HG02678 (cell line): ENCODE measurements at regions not wholly inside any gene's neighbourhood (a gene's known extent, or its start where the extent isn't known, plus 50 kb on each side); places are given as distances from the start of the nearest gene placed in this dataset.

ENCODE experiments used
- ATAC-seq: cut with Tn5 transposase; IDR thresholded peaks from one replicate; pipeline ENCODE4 v1.9.1; 2021; ENCODE audit warnings: mild to moderate bottlenecking, moderate library complexity; ENCODE audit not compliant: unreplicated experiment

DNA sequence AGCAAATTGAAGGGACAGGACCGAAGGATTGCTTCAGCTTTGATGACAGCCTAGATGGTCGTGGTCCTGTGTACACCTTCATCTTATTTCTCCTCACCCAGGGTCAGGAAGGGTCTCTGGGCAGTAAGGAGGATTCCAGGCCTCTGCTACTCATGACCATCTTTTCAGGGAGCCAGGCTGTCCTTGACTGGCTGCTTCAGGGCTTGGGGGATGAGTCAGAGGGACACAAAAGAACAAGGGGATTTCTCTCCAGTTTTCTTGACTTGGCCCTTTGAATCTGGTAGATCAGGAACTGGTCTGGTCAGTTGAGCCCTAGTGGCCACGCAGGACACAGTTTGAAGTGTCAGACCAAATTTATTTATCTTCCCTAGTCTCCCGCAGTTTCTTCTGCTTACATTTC, 402.1 kb upstream of the CHD6 start:
- ATAC-seq: no peak

DNA sequence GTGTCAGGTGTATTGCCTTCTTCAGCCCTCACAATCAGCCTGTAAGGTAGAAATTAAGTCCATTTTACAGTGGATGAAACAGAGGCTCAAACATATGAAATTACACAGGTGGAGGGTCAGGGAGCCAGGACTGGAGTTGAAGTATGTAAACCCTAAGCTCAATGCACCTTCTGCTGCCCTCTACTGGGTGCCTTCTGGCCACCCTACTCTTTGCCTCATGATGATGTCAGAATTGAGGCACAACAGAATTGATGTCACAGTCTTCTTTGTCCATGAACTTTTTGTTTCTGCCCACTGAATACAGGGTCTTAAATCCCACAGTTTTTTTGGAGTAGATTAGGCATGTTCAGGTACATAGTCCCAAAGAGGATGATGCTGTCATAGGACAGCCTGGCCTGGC, 400.8 kb upstream of the CHD6 start:
- no peak for ATAC-seq

DNA sequence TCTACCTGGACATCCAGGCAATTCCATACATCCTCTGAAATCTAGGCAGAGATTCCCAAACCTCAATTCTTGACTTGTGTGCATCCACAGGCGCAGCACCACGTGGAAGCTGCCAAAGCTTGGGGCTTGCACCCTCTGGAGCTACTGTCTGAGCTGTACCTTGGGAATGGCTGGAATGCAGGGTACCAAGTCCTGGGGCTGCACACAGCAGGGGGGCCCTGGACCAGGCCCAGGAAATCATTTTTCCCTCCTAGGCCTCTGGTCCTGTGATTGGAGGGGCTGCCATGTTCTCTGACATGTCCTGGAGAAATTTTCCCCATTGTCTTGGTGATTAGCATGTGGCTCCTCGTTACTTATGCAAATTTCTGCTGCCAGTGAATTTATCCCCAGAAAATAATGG, 391.9 kb upstream of the CHD6 start:
- no peak for ATAC-seq

DNA sequence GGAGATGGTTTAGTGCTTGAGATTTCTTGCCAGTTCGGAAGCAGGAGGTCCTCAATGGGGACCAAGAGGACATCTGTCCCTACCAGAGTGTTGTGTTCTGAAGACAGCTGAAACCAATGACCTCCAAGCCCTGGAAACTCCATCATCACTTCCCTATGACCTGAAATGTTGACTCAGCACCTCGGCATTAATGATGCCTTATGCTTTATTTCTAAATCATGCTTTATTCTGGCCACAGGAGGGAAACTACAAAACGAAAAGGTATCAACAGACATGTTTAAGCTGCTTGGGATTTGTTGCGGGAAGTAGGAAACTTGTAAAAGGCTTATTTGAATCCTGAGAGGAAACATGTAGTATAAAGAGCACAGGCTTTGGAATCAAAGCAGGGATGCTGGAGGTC, 389.1 kb upstream of the CHD6 start:
- ATAC-seq: no peak

DNA sequence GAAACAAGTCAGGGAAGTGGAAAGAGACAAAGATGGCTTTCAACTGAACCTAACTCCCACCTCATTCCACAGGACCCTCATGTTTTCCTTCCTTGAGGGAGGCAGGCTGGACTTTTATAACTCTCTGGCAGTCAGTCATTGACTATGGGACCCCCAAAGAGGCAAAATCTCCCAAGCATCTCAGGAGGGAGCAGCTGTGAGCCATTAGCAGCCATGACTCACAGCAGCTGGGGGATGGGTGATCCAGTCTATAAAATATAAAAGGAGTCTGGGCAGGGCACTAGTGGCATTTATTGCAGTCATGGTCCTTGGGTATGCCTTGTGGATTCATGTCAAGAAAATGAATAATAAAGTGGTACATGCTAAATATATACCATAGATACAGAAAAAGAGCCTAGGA, 387.0 kb upstream of the CHD6 start:
- ATAC-seq: no peak

DNA sequence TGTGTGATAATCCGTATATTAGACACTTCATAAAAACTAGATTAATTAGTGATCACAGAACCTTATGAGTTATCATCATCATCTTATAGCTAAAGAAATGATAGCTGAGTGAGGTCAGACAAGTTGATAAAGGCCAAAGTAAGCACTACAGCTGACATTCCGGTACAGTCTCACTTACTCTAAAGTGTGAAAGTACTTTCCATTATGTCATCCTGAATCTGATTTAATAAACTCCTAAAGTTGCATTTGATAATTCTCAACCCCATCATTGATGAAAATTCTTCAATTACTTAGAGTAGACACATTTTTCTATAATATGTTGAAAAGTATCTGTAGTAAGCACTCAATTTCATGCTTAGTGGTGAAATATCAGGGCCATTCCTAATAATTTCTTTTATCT, 385.2 kb upstream of the CHD6 start:
- no peak for ATAC-seq

DNA sequence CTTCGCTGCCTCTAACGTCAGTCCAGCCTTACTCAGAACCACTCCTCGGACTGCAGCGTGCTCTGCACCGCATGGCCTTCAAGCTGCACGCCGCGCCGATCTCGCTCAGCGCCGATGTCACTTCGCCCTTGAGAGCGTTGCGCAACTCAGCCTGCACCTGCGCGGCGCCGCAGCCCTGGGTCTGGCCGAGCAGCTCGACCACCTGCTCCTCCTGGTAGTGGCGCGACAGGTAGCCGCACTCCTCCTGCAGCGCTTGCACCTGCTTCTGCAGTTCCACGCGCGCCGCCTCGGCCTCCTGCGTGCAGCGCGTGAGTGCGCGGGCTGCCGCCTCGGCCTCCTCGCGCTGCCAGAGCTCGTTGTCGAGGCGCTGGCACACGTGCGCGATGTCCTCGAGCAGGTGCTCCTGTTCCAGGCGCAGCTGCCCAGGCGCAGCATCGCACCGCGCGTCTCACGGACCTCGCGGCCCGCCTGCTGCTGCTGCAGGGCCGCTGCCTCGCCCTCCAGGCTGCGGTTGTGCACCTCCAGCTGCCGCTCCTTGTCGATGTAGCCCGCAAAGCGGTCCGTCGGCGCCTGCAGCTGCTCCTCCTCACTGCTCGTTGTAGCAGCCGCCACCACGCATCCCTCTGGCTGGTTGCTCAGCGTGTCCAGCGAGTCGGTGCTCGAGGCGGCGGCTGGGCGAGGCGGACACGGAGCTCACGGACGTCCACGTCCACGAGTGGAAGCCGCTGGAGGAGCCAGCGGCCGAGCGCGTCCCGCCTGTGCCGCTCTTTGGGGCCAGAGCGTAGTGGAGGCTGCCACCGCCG, 380.6 kb upstream of the CHD6 start:
- no peak for ATAC-seq

DNA sequence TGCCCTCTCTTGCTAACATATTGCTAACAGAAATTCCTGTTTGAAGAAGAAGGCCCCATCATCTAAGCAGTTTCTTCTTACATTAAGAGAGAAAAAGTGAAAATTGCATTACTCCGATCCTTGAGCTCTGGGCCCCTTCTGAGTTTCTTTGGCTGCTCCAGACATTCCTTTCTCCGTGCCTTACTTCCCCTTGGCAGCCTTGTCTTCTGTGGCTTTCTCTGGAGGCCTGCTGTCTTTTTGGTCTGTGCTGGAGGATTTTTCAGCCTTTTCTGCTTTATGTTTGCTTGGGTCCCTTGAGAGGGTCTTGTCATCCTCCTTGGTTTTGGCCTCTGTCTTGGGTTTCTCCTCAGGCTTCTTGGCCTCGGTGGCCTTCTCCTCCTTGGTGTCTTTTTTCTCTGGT, 378.8 kb upstream of the CHD6 start:
- no peak for ATAC-seq

DNA sequence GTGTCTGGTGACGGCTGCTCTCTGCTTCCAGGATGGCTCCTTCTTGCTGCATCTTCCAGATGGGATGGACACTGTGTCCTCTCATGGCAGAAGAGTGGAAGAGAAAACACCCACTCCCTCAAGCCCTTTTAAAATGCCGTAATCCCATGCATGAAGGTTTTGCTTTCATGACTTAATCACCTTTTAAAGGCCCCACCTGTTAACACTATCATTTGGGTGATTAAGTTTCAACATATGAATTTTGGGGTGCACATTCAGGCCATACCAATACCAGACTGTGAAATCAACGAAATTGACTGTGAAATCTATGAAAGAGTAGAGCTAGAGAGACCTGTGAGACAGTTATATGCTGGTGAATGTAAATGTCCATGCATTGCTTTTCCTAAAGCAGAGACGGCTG, 374.3 kb upstream of the CHD6 start:
- ATAC-seq: no peak

DNA sequence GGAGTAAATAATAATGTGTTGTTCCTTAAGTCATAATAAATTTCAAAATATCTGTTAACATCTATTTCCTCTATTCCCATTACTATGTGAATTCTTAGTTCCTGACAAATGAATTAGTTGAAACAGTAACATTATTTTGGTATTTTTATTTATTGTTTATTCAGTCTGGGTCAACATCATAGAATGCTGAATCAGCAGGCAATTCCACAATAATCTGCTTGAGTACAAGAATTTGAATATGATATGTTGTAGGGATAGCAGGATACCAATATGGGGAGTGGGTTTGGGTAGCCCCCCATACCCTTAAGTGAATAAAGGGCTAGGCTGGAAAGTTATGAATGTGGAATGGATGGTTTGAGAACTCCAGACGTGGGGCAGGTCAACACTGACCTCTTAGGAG, 373.2 kb upstream of the CHD6 start:
- no peak for ATAC-seq

DNA sequence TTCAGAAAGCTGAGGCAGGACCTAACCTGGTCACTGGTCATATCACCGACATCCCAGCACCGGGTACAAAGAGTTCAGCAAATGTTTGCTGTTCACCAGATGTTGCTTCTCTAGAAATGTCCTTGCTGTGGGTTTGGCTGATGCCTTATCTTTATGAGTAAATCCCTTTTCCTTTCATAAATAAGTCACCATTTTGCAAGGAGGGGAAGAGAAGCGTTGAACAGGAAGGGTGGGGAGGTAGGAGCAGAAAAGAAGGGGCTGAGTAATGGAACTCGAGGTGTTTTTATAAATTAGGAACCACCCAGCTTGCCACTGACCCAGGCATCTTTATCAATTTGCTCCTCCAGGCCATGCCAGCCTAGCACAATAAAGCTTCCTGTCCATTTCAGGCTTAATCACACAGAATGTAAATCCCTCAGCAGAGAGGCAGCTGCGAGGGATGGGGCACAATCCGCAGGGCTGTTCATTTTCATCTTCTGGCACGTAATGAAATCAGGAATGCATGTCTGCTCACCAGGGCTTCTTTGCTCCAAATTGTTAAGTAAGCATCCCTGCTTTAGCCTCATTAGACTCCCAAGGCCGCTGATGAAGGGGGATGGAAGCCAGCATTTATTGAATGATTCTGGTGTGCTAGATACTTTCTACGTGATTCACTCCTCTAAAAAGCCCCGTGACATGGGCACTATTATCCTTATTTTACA, 371.9 kb upstream of the CHD6 start:
- no peak for ATAC-seq

DNA sequence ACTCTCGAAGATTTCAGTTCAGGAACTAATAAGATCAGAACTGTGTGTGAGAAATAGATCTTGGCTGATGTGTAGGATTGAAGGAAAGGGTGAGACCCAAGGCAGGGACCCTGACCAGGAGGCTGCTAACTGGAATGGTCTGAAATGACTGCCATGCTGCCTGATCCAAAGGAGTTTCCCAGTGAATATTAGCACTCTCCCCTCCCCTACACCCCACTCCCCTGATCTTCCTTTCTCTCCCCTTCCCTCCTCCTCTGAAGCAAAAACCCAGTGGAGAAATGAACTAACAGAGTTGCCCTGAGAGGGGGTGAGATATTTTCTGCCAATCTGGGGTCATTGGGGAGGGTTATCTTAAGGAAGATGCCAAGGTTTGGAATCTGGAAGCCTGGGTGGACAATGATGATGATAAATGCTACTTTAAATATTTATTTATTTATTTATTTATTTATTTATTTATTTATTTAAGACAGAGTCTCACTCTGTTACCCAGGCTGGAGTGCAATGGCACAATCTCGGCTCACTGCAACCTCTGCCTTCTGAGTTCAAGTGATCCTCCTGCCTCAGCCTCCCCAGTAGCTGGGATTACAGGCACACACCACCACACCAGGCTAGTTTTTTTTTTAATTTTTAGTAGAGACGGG, 371.0 kb upstream of the CHD6 start:
- ATAC-seq: no peak

DNA sequence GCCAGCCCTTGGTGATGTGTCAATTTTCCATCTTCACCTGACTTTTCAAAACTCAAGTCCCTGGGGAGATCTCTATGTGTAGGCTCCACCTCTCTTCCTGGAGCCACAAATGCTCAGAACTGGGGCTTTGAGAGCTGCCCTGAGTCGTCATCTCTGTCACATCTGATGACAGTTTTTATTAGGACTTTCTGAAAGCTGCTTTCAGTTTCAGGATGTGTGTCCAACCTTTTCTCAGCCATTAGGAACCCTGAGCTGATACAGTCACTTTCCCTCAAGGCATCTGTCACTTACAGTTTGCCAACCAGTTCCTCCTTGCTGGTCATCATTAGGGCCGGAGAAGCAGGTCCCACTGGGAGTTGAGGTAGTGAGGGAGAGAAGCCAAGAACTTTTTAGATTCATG, 365.9 kb upstream of the CHD6 start:
- ATAC-seq: no peak

DNA sequence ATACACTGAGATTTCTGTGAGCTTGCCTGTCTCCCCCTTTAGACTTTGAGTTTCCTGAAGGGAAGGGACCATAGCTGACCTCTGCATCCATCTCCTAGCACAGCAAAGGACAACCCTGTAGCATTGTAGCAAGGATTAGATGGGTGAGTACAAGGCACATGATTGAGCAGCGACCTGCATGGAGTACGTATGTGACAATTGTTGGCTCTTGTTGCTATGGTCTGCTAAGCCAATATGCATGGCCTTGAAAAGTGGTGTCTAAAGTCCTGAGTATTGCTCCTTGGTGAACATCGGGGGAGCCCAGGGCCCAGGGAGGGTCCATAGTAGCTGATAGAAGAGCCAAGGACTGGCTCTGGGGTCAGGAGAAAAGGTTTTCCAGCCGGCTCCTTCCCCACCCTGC, 365.0 kb upstream of the CHD6 start:
- ATAC-seq: no peak

DNA sequence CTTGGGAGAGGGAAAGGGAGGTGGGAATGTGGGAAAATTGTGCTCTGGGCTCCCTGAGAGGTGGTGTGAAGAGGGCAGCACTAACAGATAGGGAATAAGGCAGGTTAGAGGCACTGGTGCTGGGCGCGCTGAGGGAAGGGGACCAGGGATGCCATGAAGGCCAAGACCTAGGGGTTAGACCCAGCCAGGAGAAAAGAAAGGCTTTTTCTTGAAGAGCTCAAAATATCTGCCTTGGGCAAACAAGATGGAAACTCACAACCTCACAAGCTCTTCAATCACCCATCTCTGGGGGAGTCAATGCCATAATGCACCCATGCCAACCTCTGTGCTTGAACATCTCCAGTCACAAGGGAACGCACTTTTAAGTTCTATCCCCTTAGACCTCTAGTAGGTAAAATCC, 363.6 kb upstream of the CHD6 start:
- ATAC-seq: no peak

DNA sequence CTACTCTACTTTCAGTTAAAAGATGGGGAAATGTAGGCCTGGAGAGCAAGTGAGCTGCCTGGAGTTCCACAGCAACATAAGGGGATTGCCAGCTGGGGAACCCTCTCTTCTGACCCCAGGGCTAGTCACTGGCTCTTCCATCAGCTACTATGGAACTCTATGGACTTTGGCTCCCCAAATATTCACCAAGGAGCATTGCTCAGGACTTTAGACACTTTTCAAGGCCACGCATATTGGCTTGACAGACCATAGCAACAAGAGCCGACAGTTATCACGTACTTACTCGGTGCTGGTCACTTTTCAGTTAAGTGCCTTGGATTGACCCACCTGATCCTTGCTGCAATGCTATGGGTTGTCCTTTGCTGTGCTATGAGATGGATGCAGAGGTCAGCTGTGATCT, 360.7 kb upstream of the CHD6 start:
- no peak for ATAC-seq

DNA sequence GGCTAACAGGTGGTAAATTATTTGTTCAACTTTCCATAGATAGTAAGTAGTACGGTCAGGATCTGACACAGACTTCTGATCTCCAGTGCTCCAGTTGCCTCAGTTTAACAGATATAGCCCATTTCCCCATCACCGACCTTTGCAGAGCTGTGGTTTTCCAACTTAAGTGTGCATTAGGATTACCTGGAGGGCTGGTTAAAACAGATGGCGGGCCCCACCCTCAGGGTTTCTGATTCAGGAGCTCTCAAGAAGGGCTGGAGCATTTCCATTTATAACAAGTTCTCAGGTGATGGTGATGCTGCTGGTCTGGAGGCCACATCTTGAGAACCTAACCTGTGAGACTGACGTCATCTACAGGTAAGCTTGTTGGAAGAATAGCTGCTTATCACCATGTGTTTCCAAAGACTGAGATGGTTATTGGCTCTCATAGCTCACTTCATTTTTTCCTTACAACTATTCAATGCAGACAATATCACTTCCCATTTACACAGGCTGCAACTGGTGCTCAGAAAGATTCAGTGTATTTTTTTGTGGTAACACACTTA, 360.1 kb upstream of the CHD6 start:
- ATAC-seq: no peak

DNA sequence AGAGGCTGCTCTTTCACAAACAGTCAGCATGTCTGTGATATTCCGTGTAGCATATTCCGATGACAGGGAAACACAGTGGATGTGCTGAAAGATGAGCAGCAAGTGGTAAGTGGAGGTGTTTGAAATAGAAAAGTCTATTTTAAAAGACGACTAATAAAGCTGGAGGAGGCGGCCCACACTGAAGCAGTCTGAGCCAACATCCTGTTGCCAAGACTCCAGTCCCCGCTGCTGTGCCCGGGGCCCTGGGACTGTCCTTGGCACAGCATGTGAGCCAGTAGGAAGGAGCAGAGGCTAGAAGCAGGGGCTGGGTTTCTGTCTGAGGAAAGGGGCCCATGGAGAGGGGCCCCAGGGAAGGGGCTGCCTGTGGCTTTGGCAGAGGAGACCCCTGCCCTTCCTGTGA, 351.5 kb upstream of the CHD6 start:
- ATAC-seq: no peak

DNA sequence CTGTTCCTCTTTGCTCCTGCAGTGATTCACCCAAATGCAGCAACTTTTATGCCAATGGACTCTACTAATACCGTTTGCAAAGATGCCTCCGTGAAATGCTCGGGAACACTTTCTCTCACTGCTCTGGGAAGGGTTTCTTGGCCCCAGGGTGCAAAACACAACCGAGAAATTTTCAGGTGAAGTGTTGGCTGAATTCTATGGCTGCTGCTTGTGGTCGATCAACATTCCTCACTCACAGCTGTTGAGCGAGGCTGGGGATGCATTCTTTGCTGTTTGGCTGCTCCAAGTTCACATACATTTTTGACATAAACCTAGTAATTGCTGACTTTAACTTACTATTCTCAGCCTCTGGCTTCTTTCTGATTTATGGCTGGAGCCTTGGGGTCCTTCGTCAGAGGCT, 342.0 kb upstream of the CHD6 start:
- ATAC-seq: no peak

DNA sequence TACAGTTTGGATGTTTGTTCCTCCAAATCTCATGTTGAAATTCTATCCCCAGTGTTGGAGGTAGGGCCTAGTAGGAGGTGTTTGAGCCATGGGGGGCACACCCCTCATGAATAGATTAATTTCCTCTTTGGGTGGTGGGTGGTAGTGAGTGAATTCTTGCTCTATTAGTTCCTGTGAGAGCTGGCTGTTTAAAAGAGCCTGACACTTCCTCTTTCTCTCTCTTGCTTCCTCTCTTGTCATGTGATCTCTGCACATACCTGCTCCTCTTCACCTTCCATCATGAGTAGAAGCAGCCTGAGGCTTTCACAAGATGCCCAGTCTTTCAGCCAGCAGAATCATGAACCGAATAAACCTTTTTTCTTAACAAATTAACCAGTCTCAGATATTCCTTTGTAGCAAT, 340.2 kb upstream of the CHD6 start:
- no peak for ATAC-seq

DNA sequence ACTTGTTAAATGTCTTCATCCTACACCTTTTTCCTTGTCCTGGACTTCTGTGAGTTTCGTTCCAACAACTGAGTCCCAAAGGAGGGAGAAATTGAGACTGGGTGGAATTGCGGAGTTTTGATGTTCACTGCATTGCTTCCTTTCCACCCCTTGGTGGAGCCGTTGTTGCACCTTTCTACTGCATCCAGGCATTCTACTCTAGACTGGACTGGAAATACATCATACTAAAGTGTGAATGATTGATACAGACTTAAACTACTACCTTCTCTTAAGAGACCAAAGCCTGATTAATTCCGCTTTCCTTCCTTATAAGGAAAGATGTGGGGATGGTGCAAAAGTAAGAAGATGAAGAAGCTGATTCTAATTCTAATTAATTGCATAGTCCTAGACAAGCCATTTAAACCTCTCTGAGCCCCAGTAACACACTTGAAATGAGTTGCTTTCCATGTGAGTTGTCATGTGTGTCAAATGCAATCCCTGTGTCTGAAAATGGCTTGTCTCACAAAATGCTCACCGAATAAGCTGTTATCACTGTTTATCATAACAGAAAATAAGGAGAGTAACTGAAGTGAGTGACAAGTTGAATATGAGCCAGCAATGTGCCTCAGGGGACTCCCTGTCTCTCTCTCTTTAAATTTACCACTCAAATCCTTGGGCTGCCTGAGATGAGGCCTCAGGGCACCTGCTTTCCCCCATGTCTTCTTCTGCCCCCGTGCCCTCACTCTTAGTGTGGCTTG, 338.3 kb upstream of the CHD6 start:
- no peak for ATAC-seq
